ENCODE measurements at regions not wholly inside any gene's neighbourhood (a gene's known extent, or its start where the extent isn't known, plus 50 kb on each side); places are given as distances from the start of the nearest gene placed in this dataset.

DNA sequence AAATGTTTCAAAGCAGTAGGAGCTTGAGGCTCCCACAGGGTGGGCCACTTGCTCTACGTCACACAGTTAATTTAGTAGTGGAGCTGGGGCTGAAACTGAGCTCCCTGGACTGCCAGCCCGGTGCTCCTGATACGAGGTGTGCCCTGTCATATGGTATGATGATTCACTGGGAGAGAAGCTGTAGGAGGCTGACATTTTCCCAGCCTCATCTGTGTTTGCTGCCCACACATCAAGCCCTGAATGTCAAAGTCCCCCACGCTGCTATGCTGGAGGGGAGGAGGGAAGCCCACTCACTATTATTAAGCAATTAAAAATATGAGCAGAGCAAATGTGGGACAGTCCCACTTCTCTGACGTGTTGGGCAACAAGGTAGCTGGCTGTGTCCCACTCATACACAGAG is 81.2 kb upstream of the SORCS3 start:
- no peak for TF ChIP-seq POLR2A (IDR thresholded peaks at IDR 0.05)
- TF ChIP-seq, protein P1, sequence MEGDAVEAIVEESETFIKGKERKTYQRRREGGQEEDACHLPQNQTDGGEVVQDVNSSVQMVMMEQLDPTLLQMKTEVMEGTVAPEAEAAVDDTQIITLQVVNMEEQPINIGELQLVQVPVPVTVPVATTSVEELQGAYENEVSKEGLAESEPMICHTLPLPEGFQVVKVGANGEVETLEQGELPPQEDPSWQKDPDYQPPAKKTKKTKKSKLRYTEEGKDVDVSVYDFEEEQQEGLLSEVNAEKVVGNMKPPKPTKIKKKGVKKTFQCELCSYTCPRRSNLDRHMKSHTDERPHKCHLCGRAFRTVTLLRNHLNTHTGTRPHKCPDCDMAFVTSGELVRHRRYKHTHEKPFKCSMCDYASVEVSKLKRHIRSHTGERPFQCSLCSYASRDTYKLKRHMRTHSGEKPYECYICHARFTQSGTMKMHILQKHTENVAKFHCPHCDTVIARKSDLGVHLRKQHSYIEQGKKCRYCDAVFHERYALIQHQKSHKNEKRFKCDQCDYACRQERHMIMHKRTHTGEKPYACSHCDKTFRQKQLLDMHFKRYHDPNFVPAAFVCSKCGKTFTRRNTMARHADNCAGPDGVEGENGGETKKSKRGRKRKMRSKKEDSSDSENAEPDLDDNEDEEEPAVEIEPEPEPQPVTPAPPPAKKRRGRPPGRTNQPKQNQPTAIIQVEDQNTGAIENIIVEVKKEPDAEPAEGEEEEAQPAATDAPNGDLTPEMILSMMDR (IDR thresholded peaks at IDR 0.05): no peak

Data from prostate gland (tissue), 2 donors.